ENCODE measurements at regions not wholly inside any gene's neighbourhood (a gene's known extent, or its start where the extent isn't known, plus 50 kb on each side); places are given as distances from the start of the nearest gene placed in this dataset.

GRCh38 chr20:60271597-60271996, 313.4 kb downstream of the CDH26 start:
- no peak for TF ChIP-seq EZH2 (optimal IDR thresholded peaks at IDR 0.05; ENCODE audit: low read depth, low read length)
- TF ChIP-seq CTCF (IDR thresholded peaks at IDR 0.05; ENCODE audit: low read length): peak; percentile 21
